Left colon (tissue), 2 donors: ENCODE measurements at regions not wholly inside any gene's neighbourhood (a gene's known extent, or its start where the extent isn't known, plus 50 kb on each side); places are given as distances from the start of the nearest gene placed in this dataset.

Experiments used
- ATAC-seq: fragments of 200-7000 bp; cut with Tn5 transposase; one replicate; pipeline ENCODE4 v1.9.1; 2020; ENCODE audit warnings: mild to moderate bottlenecking, moderate library complexity
- DNase-seq, 2 donors: peaks; one replicate each; pipeline ENCODE4 v3.0.0-alpha.2; 2020
- intact Hi-C, 2 donors: fragments of 100-400 bp; cut with DNase I in 1 of 2; cut with micrococcal nuclease in 1 of 2; formaldehyde crosslinking; loops; one replicate each; pipeline versions ENCODE4 v1.11.2 to v1.14.0; 2022; cut with DNase I, micrococcal nuclease
- donor health status: DM: no; HTN: no; CAD: no.
- donor health status: DM: yes; HTN: yes; CAD: no.

- no peak for ATAC-seq
- no peak for DNase-seq
- intact Hi-C loops = no loop called here
Measured at GRCh38 chr3:6223572-6223971, 637.3 kb upstream of the GRM7 start.

GRCh38 chr3:6228958-6229683 is 631.8 kb upstream of the GRM7 start:
- ATAC-seq (no peak), DNase-seq (no peak)
- intact Hi-C loops = no loop called here

GRCh38 chr3:6229778-6230410 is 631.0 kb upstream of the GRM7 start:
- ATAC-seq = no peak
- DNase-seq = no peak
- intact Hi-C loops = no loop called here

- DNase-seq (no peak), ATAC-seq (no peak)
- intact Hi-C loops = no loop called here
Measured at GRCh38 chr3:6242104-6242503, 618.8 kb upstream of the GRM7 start.

GRCh38 chr3:6248528-6248927 is 612.4 kb upstream of the GRM7 start:
- intact Hi-C loops = no loop called here
- no peak for ATAC-seq
- DNase-seq = no peak

- intact Hi-C loops = no loop called here
- ATAC-seq = no peak
- DNase-seq = no peak
Measured at GRCh38 chr3:6249679-6250078, 611.2 kb upstream of the GRM7 start.

GRCh38 chr3:6250167-6250566 is 610.7 kb upstream of the GRM7 start:
- intact Hi-C loops = no loop called here
- no peak for DNase-seq
- ATAC-seq = no peak

GRCh38 chr3:6251612-6252400 is 609.1 kb upstream of the GRM7 start:
- DNase-seq (no peak), ATAC-seq (no peak)
- intact Hi-C loops = no loop called here

GRCh38 chr3:6254490-6254889 is 606.4 kb upstream of the GRM7 start:
- ATAC-seq = no peak
- DNase-seq = no peak
- intact Hi-C loops = no loop called here

GRCh38 chr3:6255229-6255628 is 605.7 kb upstream of the GRM7 start:
- DNase-seq = no peak
- intact Hi-C loops = no loop called here
- no peak for ATAC-seq

GRCh38 chr3:6260551-6261191 is 600.2 kb upstream of the GRM7 start:
- ATAC-seq (no peak), DNase-seq (no peak)
- intact Hi-C loops = no loop called here

GRCh38 chr3:6262010-6262409 is 598.9 kb upstream of the GRM7 start:
- intact Hi-C loops = no loop called here
- ATAC-seq = no peak
- DNase-seq = no peak

GRCh38 chr3:6264036-6264435 is 596.9 kb upstream of the GRM7 start:
- ATAC-seq (no peak), DNase-seq (no peak)
- intact Hi-C loops = no loop called here

GRCh38 chr3:6264906-6265305 is 596.0 kb upstream of the GRM7 start:
- DNase-seq (no peak), ATAC-seq (no peak)
- intact Hi-C loops = no loop called here

- DNase-seq = no peak
- no peak for ATAC-seq
- intact Hi-C loops = no loop called here
Measured at GRCh38 chr3:6266135-6266534, 594.8 kb upstream of the GRM7 start.

GRCh38 chr3:6273878-6274277 is 587.0 kb upstream of the GRM7 start:
- ATAC-seq (no peak), DNase-seq (no peak)
- intact Hi-C loops = no loop called here

- intact Hi-C loops = no loop called here
- ATAC-seq = no peak
- no peak for DNase-seq
Measured at GRCh38 chr3:6281662-6282061, 579.3 kb upstream of the GRM7 start.

GRCh38 chr3:6282918-6283317 is 578.0 kb upstream of the GRM7 start:
- DNase-seq (no peak), ATAC-seq (no peak)
- intact Hi-C loops = no loop called here

- ATAC-seq (no peak), DNase-seq (no peak)
- intact Hi-C loops = no loop called here
Measured at GRCh38 chr3:6287088-6287875, 573.6 kb upstream of the GRM7 start.
